ENCODE measurements at regions not wholly inside any gene's neighbourhood (a gene's known extent, or its start where the extent isn't known, plus 50 kb on each side); places are given as distances from the start of the nearest gene placed in this dataset.

- TF ChIP-seq CTCF (IDR thresholded peaks at IDR 0.05) (no peak), POLR2AphosphoS5 (IDR thresholded peaks at IDR 0.05; ENCODE audit: low read depth, low read length) (no peak), REST (IDR thresholded peaks at IDR 0.05; ENCODE audit: insufficient read depth in 1 of 2, low read depth in 2 of 2, low read length in 1 of 2) (no peak), SIN3A (IDR thresholded peaks at IDR 0.05; ENCODE audit: borderline replicate concordance, insufficient read depth, low read depth, low read length) (no peak), TCF7L2 (IDR thresholded peaks at IDR 0.05; ENCODE audit: low read depth, low read length) (no peak)
Observed at GRCh38 chr14:83255727-83256090, 1722.1 kb upstream of the SEL1L start.
